VCaP (cell line): ENCODE measurements at regions not wholly inside any gene's neighbourhood (a gene's known extent, or its start where the extent isn't known, plus 50 kb on each side); places are given as distances from the start of the nearest gene placed in this dataset.

Experiments
- H3K27ac ChIP-seq: fragments of 450-650 bp; 2 replicates; pipeline ENCODE4 v1.5.1; 2017
- CTCF ChIP-seq: fragments of 450-650 bp; conservative IDR thresholded peaks from 2 replicates; pipeline ENCODE4 v1.5.1; 2017; ENCODE audit warnings: mild to moderate bottlenecking, moderate library complexity

DNA sequence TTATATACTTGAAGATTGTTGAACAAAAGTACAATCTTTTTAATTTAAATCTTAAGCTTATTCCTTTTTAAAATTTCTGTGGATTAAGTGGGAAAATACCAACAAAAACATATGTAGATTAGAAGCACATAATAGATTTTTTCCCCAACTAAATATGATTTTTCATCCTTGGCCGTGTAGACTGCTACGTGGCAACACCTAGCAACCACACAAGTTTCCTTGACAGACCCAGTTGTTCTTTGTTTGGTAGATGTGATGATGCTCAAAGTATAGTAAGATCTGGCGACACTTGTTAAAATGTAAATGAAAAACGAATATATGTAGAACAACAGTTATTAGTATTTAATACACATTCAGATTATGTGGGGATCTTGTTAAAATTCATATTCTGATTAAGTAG is 271.0 kb upstream of the ROBO2 start:
- H3K27ac ChIP-seq: no peak overlapping the region
- no peak for TF ChIP-seq CTCF

DNA sequence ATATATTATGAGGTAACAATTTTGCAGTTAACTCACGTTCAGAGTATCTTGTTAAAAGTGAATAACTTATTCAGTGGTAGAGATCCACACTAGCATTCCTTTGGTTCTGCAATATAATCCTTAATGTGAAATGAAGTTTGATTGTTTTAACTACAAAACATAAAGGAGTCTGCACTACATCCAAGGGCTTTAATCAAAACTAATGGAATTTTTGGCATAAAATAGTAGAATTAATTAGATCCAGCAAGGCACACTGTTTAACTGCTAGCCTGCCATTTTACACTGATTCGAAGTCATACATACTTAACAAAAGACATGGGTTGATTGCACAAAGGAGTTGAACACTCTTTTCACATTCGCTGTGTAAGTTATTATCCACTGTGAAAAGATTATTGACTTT is 263.0 kb upstream of the ROBO2 start:
- no peak for TF ChIP-seq CTCF

GRCh38 chr3:76788206-76788605 is 251.7 kb upstream of the ROBO2 start:
- TF ChIP-seq CTCF: no peak
- no peak overlapping the region for H3K27ac ChIP-seq

More for the DNA sequence above, 263.0 kb upstream of the ROBO2 start:
- H3K27ac ChIP-seq: no peak overlapping the region

- H3K27ac ChIP-seq: no peak overlapping the region
- TF ChIP-seq CTCF: no peak
These were observed 250.7 kb upstream of the ROBO2 start for GRCh38 chr3:76789237-76789636.

- H3K27ac ChIP-seq: no peak overlapping the region
- TF ChIP-seq CTCF: no peak
These were observed 228.5 kb upstream of the ROBO2 start for GRCh38 chr3:76811418-76811817.

- H3K27ac ChIP-seq: no peak overlapping the region
- TF ChIP-seq CTCF: no peak
These were observed 227.2 kb upstream of the ROBO2 start for GRCh38 chr3:76812649-76813242.

DNA sequence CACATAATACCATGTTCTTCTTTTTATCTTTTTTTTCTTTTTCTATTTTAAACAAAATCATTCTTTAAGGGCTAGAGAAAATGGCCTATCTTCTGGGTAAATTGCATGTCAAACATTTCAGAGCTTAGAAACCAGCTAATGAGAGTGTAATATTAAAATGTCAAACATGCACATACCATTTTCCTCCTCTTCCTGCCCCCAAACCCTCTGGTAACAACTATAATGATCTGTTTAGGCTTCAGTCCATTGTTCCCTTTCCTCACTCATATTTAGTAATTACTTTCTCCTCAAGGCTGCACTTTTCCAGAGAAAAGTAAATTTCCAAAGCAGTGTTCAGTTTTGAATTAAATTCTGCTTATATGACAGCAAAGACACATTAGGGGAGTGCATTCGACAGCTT is 224.3 kb upstream of the ROBO2 start:
- TF ChIP-seq CTCF: no peak
- H3K27ac ChIP-seq: no peak overlapping the region
